GM19043 (cell line): ENCODE measurements at regions not wholly inside any gene's neighbourhood (a gene's known extent, or its start where the extent isn't known, plus 50 kb on each side); places are given as distances from the start of the nearest gene placed in this dataset.

ENCODE experiments used
- ATAC-seq: cut with Tn5 transposase; IDR thresholded peaks from one replicate; pipeline ENCODE4 v1.9.1; 2021; ENCODE audit warnings: low read depth; ENCODE audit not compliant: unreplicated experiment

DNA sequence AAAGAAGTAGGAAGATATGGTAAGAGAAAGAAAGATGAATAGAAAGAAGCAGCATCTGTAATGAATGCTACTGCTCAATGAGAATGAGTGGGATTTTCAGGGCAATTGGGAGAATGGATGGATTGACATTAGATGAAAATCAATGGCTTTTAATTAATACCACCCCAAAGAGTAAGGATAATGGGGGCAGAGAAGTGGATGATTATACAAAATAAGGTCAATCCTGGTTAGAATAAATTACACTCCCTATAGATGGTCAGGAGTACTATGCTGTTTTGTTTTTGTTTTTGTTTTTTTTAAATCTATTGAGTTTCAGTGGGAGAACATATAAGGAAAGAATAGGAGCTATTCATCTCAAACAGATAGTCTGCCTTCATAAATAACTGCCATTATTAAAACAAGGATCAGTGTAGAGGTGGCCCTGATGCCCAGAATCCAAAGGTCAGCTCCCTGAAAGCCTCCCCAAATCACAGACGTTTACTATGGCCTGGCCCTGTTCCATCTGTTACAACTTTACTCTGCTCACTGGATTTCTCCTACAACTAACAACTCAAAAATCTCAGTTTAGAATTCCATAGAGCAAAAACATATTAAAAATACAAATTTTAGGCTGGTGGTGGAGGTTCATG, 535.4 kb upstream of the NRSN1 start:
- ATAC-seq = no peak

DNA sequence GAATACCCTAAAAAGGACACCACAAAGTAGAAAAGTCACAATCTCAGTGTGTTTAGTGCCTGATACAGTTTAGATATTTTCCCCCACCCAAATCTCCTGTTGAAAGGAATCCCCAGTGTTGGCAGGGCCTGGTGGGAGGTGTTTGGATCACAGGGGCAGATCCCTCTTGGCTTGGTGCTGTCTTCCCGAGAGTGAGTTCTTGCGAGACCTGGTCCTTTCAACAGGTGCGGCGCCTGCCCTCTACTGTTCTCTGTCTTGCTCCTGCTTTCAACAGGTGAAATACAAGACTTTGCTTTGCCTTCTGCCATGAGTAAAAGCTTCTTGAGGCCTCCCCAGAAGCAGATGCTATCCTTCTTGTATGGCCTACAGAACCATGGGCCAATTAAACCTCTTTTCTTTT, 534.3 kb upstream of the NRSN1 start:
- no peak for ATAC-seq

DNA sequence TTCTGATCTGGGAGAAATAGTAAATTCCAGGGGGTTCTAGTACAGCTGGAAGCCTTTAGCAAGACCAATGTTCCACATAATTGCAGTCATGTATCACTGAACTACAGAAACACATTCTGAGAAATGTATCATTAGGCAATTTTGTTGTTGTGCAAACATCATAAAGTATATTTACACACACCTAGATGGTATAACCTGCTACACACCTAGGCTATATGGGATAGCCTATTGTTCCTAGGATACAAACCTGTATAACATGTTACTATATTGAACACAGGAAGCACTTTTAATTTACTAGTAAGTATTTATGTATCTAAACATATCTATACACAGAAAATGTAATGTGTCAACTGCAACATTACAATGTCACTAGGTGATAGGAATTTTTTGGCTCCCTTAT, 525.9 kb upstream of the NRSN1 start:
- ATAC-seq = no peak

DNA sequence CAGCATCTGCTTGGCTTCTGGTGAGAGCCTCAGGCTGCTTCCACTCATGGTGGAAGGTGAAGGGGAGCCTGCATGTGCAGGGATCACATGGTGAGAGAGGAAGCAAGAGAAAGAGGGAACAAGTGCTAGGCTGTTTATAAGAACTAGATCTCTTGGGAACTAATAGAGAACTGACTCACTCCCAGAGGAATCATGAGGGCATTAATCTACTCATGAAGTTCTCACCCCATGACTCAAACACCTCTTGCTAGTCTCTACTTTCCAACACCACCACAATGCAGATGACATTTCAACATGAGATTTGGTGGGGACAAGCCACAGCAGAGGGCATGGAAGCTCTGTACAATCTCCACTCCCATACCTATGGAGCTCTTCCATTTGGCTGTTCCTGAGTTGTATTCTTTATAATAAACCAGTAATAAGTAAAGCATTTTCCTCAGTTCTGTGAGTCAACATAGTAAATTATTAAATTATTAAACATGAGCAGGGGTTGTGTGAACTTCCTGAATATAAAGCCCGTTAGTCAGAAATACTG, 524.1 kb upstream of the NRSN1 start:
- no peak for ATAC-seq

DNA sequence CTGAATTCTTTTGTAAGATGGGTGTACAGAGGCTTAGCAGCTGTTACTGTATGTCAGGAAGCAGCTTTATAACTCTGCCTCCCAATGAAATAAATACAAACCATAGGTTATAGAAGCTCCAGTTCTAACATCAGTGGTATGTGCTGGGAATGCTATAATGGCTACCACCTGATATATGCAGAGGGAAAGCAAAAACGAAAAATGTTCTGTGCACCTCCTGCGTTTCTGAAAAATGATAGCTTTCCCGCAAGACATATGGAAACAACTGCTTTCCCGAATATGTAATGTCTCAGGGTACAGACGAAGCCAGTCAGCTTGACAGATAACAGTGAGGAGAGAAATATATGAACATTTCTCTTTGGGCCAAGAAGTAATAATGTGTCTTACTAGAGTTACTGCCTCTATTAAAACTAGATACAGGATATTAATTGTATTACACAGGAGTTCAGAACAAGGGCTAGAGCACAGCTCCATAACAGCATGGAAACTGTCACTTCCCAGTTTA, 517.0 kb upstream of the NRSN1 start:
- ATAC-seq = no peak

DNA sequence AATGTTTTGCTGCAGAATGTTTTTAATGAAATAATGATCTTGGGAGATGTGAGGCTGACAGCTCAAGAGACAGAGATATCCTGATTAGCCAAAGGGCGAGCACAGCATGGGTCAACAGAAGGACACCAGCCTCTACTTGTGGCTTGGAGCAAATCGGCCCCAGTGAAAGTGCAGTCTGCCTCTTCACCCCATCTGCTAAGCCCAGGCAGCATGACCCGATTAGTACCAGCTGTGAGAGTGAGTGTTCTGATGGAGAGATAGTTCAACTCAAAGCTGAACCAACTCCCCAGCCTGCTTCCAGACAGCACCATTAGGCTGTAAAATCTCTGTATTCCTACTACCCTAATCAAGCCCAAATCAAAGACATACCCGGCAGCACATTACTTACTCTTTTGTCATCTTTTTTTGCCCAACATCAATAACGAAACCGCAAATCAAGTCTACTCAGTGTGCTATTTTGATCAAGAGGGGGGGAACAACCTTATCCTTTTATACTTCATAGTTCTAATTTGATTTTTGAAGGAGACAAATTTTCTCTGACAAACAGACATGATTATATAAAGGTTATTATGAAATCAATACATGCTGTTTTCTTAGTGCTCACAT, 514.1 kb upstream of the NRSN1 start:
- ATAC-seq = no peak

DNA sequence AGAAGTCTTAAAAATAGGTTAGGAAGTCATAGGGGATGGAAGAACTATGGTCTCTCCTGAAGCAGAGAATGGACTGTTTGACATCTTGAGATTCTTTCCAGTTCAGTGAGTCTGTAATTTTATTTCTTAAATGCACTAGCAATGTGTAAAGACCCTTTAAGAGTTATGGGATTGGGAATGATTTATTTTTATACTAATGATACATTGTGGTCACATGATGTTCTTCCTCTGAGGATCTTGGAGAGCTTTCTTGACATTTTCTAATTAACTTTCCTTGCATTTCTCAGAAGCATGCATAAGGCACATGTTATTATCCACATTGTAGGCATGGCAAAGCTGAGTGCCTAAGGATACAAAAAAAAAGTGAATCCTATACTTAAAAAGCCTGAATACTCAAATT, 507.6 kb upstream of the NRSN1 start:
- ATAC-seq = no peak

DNA sequence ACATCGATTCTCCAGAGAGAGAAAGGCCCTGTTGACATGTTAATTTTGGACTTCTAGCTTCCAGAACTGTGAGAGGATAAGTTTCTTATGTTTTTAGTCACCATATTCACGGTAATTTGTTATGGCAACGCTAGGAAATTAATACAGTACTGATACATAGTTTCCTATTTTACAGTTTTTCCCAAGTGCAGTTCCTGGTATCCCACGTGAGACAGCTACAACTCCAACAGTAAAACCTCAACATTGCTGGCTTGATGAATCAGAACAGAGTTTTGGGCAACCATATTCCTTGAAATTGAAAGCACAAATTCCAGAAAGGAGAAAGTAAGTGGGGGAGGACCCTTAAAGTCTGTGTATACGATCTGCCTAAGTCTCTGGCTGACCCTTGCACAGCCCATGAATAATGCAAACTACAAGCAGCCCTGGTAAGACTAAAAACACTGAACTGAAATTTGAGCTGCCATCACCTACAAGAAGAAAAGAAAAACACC, 505.1 kb upstream of the NRSN1 start:
- no peak for ATAC-seq

DNA sequence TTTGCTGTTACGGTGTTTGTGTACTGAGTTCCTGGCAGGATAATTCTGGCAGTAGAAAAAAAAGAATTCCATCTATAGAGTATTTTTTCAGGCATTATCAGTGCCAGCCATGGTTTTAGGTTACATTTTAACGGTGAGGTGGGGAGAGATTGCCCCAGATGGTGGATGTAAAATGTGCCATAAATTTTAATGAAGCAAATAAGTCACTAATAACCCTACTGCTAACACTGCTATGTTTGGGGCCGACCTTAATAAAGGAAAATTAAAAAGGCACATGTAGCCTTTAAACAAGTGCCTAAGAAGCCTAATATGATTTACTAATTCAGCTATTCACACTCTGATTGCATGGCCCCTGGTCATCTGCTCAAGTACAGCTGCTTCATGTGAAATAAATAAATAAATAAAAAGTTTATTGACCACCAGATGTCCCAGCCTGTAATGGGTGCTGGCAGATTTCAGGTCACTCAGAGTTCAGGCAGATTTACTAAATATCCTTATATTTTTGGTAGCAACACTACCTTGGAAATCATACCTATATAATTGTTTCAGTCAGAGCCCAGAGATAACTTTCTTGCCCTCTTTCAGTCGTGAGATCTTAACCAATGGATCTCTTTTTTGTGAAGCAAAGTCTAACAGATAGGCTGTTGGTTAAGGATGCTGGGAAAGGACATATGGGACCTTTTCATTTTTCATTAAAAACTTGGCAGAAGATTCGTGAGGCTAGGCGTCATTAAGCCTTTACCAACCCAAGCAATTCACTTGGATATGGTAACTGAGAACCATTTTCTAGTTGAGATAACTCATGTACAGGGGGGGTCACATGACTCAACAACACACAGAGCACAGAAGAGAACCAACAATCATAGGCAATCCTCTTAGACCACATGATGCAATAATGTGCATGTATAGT, 495.0 kb upstream of the NRSN1 start:
- ATAC-seq = no peak

DNA sequence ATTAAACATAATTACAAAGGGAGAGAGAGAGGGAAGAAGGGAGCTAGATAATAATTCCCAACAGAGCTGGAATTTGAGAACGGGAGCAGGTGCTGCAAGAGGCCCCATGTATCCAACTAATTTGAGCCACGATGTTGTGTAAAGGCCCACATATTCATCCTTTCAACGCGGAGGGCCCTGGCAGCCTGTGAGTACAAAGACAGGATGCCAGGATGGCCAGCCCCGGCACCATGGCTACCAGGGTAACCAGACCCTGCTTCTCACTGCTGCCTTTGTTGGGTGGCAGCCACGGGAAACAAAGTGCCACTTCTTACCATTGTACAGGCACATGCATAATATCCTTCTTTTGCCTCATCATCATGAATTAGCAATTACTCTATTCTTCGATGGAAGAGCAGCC, 492.0 kb upstream of the NRSN1 start:
- ATAC-seq = no peak

DNA sequence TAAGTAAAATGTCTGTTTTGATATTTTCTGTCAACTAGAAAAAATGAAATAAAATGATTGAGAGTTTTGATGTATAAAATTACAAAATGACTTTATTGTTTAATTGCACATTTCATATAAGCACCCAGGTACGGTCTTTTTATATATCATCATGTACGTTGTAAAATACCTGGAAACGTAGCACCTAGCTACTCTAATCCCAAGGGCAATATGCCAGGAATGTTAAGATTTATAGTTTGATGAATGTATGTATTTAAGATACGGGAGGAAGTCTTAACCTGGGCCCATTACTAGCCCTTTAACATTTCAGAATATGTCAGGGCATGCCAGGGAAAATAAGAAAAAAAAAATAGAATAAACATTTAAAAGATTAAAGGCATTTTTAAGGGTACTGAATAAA, 490.9 kb upstream of the NRSN1 start:
- no peak for ATAC-seq

DNA sequence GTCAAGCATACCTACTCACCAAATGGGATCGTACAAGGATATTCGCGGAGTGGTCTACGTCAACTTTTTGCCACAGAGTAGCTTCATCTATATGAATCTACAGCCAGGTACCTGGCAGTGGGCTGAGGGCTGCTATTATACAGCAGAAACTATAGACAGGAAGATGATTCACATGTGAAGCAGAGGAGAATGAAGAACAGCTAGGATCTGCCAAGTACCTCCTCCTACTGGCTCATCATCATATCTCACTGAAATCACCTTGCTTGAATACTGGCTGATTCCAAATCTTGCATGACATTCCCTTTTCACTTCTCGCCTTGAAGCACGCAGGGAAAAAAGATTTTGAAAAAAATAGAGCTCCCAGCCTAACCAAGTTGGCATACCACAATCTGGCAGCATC, 488.7 kb upstream of the NRSN1 start:
- ATAC-seq = no peak

DNA sequence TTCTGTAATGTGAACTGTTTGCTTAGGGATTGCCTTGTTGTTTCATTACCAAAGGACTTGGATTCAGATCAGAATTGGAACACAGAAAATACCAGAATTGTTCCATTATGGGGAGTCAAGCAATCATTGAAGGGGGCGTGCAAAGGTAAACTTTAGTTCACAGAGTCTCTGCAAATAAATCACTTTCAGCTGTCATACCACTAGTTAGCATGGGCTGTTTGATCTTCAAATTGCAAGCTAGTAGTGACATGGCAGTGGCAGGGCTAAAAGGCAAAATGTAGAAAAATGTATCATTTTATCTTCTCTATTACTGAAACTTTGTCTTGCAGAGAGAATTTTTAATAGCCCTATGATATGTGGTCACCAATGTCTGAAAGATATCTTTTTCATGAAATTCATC, 483.2 kb upstream of the NRSN1 start:
- ATAC-seq = no peak

DNA sequence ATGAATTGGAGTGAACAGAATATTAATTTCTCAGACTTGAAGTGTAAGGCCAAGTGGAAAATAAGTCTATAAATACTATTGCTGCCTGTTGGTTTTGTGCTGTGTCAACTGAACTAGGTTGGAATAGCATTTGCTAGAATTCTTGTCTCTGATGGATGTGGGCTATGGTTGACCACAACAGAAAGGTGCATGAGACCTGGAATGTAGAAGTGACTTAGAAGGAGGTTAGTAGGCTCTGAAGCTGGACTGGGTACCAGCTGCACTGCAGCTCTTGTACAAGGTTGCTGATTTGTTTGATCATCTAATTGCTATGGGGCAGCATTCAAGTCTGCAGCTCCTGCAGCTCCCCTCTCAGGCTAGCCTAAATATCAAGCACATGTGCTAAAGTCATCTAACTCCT, 479.0 kb upstream of the NRSN1 start:
- ATAC-seq = no peak

DNA sequence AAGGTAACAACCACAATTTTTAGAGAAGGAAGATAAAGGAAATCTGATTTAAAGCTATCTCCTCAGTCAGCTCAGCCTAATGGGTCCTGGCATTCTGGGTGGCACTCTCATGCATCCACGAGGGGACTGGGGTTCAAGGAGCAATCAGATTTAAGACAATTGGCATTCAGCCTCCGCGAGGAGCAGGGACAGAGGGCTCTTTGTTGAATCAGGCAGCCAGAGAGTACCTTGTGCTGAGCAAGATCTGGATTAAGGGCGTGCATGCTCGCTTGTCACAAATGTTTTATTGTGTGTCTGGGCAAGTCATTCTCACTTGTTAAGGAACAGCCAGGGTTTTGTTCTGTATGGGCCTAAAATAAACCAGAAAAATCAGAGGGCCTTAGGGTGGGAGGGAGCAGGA, 475.3 kb upstream of the NRSN1 start:
- ATAC-seq = no peak

DNA sequence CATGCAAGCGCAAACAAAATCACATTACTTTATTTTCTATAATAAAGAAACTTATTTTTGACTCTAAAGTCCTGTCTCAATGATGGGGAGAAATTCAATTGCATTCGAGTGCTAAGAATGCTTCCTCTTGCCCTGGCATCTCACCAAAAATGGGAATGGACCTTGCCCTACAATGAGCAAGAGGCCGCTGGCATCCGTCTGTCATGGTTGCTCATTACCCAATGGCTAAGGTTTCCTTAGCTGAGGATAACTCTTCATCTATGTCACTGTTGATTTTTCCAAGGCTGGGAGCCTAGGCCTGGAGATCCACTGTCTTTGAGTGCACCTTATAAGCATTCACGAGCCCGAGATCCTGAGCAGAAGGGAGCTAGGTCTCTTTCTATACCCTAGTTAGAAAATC, 471.3 kb upstream of the NRSN1 start:
- no peak for ATAC-seq

DNA sequence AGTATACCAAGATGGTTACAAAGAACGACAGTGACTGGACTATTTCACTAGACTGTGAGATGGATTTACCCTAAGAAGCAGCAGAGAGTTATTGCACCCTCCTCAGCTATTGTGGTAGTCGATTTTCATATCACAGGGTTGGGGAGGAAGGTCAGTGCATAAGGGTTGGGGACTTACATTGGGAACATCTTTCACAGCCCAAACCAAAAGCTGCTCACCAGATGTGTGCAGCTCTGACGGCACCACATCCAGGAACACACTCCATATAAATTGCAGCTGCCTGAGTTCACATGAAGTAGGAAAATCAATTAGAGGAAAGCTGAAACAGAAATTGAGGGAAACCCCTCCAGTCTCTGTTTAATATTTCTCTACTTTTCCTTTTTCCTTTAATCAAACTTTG, 470.5 kb upstream of the NRSN1 start:
- ATAC-seq = no peak

DNA sequence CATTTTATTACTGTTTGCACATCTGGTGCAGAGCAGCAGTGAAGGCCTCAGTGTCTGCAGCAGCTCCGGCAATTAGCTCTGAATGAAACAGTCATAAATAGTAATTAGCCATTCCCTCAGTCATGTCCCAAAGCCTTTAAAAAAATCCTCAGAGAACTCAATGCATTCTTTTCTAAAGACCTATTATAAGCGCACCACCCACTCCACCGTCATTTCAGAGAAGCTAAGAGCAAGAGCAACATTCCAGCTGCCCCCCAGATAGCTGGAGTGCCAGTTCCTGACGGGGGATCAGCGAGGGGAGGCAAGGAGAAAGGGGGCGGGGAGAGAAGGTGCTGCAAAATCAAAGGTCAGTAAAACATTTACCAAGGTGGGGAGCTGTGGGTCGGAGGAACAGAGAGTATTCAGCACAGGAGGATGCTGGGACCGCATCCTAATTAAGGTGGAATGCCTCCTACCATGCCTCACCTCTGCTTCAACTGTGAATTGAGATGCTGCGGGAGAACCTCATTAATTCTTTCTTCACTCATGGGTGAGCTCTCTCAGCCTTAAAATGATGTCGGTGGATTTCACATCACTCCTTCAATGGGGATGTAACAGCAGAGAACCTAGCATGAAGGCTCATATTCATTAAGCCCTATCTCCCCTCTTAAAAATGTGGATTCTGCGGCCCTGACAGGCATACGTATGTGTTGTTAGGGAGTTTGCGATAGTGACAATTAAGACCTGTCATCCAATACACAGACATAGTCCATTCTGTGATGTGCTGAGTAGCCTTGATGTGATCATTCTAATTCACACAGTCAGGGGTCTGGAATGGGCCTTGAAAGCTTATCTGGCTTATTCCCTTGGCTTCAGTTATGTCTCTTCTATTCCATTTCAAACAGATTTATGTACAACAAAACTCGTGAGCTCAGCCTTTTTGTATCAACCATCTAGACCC, 469.5 kb upstream of the NRSN1 start:
- ATAC-seq = no peak

DNA sequence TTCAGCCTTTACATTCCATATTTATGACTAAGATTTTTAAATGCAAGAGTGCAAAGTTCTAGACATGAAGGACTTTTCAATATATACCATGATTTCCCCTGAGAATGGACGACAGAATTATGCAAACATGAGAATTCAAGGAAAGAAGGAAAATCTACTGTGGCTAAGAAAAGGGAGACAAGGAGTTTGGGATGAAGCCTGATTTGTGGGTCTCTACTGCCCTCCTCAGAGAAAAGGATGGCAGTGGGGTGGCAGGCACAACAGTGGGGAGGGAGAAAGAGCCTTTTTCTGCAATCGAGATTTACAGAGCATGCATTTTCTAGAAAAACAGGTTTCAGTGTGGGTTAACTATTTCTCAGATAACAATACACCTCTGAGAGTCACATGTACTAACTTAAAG, 466.9 kb upstream of the NRSN1 start:
- no peak for ATAC-seq

DNA sequence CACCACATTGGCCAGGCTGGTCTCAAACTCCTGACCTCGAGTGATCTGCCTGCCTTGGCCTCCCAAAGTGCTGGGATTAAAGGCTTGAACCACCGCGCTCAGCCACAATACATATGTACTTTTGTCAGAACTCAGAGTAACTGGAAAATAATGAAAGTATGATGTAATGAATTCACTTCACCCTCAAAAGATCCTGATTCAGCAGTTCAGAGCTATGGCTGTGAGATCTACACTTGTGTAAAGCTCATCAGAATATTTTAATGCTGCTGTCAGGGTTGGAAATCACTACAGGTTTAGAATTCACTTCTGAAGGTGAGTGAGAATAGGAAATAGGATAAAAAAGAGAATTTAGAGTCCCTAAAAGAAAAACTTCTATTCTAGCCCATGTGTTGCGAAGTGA, 464.5 kb upstream of the NRSN1 start:
- no peak for ATAC-seq
